Neuron (in vitro differentiated cells): ENCODE measurements at regions not wholly inside any gene's neighbourhood (a gene's known extent, or its start where the extent isn't known, plus 50 kb on each side); places are given as distances from the start of the nearest gene placed in this dataset.
"Not testable (repeated sequence)": the region's sequence is repeated elsewhere in the genome, so short reads cannot be mapped to it uniquely, and the experiment has no call there.

Experiments
- H2AFZ ChIP-seq: one replicate; pipeline ENCODE4 v1.6.1; 2013; ENCODE audit warnings: low read depth, mild to moderate bottlenecking, inconsistent platforms, low read length, moderate library complexity
- H3K27me3 ChIP-seq: one replicate; pipeline ENCODE4 v1.6.1; 2013; ENCODE audit warnings: low read length; ENCODE audit not compliant: insufficient read depth
- H3K36me3 ChIP-seq: one replicate; pipeline ENCODE4 v1.6.1; 2013; ENCODE audit warnings: low read length; ENCODE audit not compliant: insufficient read depth
- H3K4me1 ChIP-seq: one replicate; pipeline ENCODE4 v1.6.1; 2013; ENCODE audit warnings: low read length; ENCODE audit not compliant: insufficient read depth
- H3K4me3 ChIP-seq: 2 replicates; pipeline ENCODE4 v1.5.1; 2013; ENCODE audit warnings: mild to moderate bottlenecking, low read length, moderate library complexity
- H3K9me3 ChIP-seq: one replicate; pipeline ENCODE4 v1.6.1; 2013; ENCODE audit warnings: low read length

DNA sequence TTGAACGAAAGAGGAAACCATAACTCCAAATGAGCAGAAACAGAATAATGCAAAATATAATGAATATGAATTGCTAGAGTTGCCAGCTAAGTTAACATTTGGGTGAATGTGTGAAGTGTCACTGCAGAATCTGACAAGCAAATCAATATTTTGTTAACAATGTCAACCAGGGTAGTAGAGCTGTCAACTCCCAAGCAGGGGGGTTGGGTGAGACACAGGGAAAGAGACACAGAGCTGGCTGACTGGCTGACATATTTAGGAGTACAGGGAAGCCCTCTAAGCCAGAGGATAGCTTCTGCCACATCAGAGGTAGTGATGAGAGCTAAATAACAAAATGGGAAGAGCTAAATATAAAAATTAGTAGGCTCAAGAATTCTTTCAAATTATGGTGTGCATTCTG, 393.1 kb upstream of the KCND2 start:
- H2AFZ ChIP-seq = no peak overlapping the region
- no peak overlapping the region for H3K4me3 ChIP-seq
- no peaks in the 10 kb centered on the region for H3K9me3 ChIP-seq
- H3K36me3 ChIP-seq = no peaks in the 10 kb centered on the region
- no peaks in the 10 kb centered on the region for H3K27me3 ChIP-seq
- no peaks in the 10 kb centered on the region for H3K4me1 ChIP-seq

- Histone ChIP-seq H3K9me3 (no peaks in the 10 kb centered on the region), H3K4me3 (no peak overlapping the region), H3K4me1 (no peaks in the 10 kb centered on the region), H3K36me3 (no peaks in the 10 kb centered on the region), H3K27me3 (no peaks in the 10 kb centered on the region), H2AFZ (no peak overlapping the region)
These were observed 387.0 kb upstream of the KCND2 start for GRCh38 chr7:119886007-119886406.

- H3K9me3 ChIP-seq, H3K4me3 ChIP-seq, H3K36me3 ChIP-seq, H2AFZ ChIP-seq, H3K4me1 ChIP-seq, H3K27me3 ChIP-seq: not testable (repeated sequence)
These were observed 386.4 kb upstream of the KCND2 start for GRCh38 chr7:119886525-119886924.

DNA sequence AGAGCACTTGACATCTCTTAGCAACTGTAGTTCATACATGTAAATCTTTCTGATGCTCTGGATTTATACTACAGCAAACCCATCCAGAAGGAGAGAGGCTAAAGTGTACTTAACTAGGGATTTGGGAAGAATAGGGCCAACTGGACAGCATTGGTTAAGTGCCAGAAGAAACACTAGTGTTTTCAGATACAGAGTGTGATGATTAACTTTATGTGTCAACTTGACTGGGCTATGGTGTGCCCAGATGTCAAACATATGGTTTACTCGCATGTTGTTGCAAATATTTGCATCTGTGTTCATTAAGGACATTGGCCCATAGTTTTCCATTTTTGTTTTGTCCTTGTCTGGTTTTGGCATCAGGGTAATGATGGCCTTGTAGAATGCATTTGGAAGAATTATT, 384.7 kb upstream of the KCND2 start:
- H3K4me1 ChIP-seq = no peaks in the 10 kb centered on the region
- H2AFZ ChIP-seq = no peak overlapping the region
- no peaks in the 10 kb centered on the region for H3K27me3 ChIP-seq
- H3K36me3 ChIP-seq = no peaks in the 10 kb centered on the region
- no peak overlapping the region for H3K4me3 ChIP-seq
- no peaks in the 10 kb centered on the region for H3K9me3 ChIP-seq

DNA sequence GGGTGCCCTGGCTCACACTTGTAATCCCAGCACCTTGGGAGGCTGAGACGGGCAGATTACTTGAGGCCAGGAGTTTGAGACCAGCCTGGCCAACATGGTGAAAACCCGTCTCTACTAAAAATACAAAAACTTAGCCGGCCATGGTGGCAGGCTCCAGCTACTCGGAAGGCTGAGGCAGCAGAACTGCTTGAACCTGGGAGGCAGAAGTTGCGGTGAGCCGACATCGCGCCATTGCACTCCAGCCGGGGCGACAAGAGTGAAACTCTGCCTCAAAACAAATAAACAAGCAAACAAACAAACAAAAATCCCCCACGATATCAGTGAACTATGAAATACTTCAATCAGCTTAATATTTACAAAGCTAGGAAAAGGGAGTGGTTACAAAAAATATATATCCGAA, 382.3 kb upstream of the KCND2 start:
- Histone ChIP-seq H3K4me3 (no peak overlapping the region), H3K9me3 (no peaks in the 10 kb centered on the region)

GRCh38 chr7:119895320-119895719, 377.7 kb upstream of the KCND2 start:
- Histone ChIP-seq H2AFZ (no peak overlapping the region), H3K4me3 (no peak overlapping the region), H3K4me1 (no peaks in the 10 kb centered on the region), H3K9me3 (no peaks in the 10 kb centered on the region), H3K27me3 (no peaks in the 10 kb centered on the region), H3K36me3 (no peaks in the 10 kb centered on the region)

More for the DNA sequence above, 382.3 kb upstream of the KCND2 start:
- Histone ChIP-seq H2AFZ (no peak overlapping the region), H3K36me3 (no peaks in the 10 kb centered on the region), H3K27me3 (no peaks in the 10 kb centered on the region), H3K4me1 (no peaks in the 10 kb centered on the region)

DNA sequence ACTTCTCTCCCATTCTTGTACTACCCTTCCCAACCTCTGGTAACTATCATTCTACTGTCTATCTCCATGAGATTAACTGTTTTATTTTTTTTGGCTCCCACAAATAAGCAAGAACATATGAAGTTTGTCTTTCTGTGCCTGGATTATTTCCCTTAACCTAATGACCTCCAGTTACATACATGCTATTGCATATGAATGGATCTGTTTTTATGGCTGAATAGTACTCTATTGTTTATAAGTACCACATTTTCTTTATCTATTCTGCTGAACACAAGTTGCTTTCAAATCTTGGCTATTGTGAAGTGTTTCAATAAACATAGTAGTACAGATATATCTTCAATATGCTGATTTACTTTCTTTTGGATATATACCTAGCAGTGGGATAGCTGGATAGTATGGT, 376.6 kb upstream of the KCND2 start:
- Histone ChIP-seq H3K27me3 (no peaks in the 10 kb centered on the region), H3K9me3 (no peaks in the 10 kb centered on the region), H3K36me3 (no peaks in the 10 kb centered on the region), H3K4me1 (no peaks in the 10 kb centered on the region), H3K4me3 (no peak overlapping the region), H2AFZ (no peak overlapping the region)

DNA sequence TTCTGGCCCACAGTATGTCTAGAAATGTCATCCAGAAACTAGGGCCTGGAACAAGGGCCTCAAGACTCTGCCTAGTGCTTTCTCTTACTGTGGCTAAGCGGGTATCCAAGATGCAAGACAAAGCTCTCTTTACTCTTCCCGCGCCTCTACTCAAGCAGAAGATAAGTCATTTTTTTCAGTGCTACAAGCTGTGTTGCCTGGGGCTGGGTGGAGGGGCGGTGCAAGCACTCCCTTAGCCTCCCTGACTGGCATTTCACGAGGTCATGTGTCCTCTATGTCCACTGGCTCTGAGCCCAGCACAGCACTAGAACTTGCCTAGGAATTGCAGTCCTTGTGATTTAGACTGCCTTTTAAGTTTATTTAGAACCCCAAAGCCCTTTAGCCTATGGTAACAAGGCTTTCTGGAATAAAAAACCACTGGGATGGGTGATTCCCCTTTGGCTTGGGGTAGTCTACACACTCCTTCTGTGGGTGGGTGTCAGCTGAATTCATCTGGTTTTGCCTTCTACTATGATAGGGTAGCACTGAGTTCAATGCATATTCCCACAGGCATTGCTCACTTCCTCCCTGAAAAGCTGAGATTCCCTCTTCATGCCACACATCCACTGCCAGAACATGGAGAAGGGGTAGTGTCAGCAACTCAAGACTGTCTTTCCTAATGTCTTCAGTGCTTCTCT, 371.8 kb upstream of the KCND2 start:
- Histone ChIP-seq H3K4me3 (no peak overlapping the region), H3K4me1 (no peaks in the 10 kb centered on the region)

GRCh38 chr7:119903085-119903484, 369.9 kb upstream of the KCND2 start:
- Histone ChIP-seq H3K4me1 (no peaks in the 10 kb centered on the region), H3K9me3 (no peaks in the 10 kb centered on the region), H2AFZ (no peak overlapping the region), H3K36me3 (no peaks in the 10 kb centered on the region), H3K27me3 (no peaks in the 10 kb centered on the region), H3K4me3 (no peak overlapping the region)

More for the DNA sequence above, 371.8 kb upstream of the KCND2 start:
- no peaks in the 10 kb centered on the region for H3K9me3 ChIP-seq
- no peaks in the 10 kb centered on the region for H3K27me3 ChIP-seq
- H3K36me3 ChIP-seq = no peaks in the 10 kb centered on the region
- no peak overlapping the region for H2AFZ ChIP-seq

- no peak overlapping the region for H2AFZ ChIP-seq
- no peak overlapping the region for H3K4me3 ChIP-seq
- H3K9me3 ChIP-seq = no peaks in the 10 kb centered on the region
- H3K36me3 ChIP-seq = no peaks in the 10 kb centered on the region
- no peaks in the 10 kb centered on the region for H3K4me1 ChIP-seq
- H3K27me3 ChIP-seq = no peaks in the 10 kb centered on the region
These were observed 367.5 kb upstream of the KCND2 start for GRCh38 chr7:119905495-119905894.

DNA sequence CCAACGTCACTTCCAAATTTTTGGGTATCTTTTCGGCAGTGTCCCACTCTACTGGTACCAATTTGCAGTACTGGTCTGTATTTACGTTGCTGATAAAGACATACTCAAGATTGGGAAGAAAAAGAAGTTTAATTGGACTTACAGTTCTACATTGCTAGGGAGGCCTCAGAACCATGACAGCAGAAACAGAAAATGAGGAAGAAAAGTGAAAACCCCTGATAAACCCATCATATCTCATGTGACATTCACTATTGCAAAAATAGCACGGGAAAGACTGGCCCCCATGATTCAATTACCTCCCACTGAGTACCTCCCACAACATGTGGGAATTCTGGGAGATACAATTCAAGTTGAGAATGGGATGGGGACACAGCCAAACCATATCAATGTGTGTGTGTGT, 364.0 kb upstream of the KCND2 start:
- H3K4me1 ChIP-seq = no peaks in the 10 kb centered on the region
- H3K4me3 ChIP-seq = no peak overlapping the region

GRCh38 chr7:119914119-119914518, 358.9 kb upstream of the KCND2 start:
- not testable (repeated sequence) for H3K9me3 ChIP-seq, H3K4me3 ChIP-seq

More for the DNA sequence above, 364.0 kb upstream of the KCND2 start:
- Histone ChIP-seq H2AFZ (no peak overlapping the region), H3K9me3 (no peaks in the 10 kb centered on the region), H3K27me3 (no peaks in the 10 kb centered on the region), H3K36me3 (no peaks in the 10 kb centered on the region)

GRCh38 chr7:119916501-119916900, 356.5 kb upstream of the KCND2 start:
- H3K4me1 ChIP-seq = no peaks in the 10 kb centered on the region
- H3K36me3 ChIP-seq = no peaks in the 10 kb centered on the region
- H3K27me3 ChIP-seq = no peaks in the 10 kb centered on the region
- H3K9me3 ChIP-seq = no peaks in the 10 kb centered on the region
- no peak overlapping the region for H2AFZ ChIP-seq
- no peak overlapping the region for H3K4me3 ChIP-seq

More at GRCh38 chr7:119914119-119914518, 358.9 kb upstream of the KCND2 start:
- not testable (repeated sequence) for H3K36me3 ChIP-seq, H3K27me3 ChIP-seq, H2AFZ ChIP-seq, H3K4me1 ChIP-seq

DNA sequence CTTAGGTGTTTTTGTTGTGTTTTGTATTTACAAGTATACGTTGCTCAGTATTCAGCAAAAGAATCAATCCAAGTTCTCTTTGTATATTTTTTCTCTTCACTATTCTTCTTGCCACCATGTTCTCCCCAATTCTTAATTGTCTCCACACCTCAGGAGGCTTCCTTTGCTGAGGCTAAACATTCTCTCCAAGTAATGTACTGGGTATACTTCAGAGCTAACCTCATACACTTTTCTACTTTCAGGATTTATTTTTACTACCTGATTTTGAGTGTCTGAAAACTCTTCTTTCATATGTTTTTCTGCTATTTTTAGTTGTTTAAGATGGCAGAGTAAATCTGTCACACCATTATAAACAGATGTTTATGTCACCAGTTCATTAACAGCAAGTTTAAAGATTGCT, 354.8 kb upstream of the KCND2 start:
- Histone ChIP-seq H2AFZ (no peak overlapping the region), H3K27me3 (no peaks in the 10 kb centered on the region), H3K4me1 (no peaks in the 10 kb centered on the region), H3K4me3 (no peak overlapping the region), H3K9me3 (no peaks in the 10 kb centered on the region), H3K36me3 (no peaks in the 10 kb centered on the region)
